ENCODE measurements at regions not wholly inside any gene's neighbourhood (a gene's known extent, or its start where the extent isn't known, plus 50 kb on each side); places are given as distances from the start of the nearest gene placed in this dataset.

GRCh38 chr4:130178106-130178505, 1082.2 kb downstream of the C4orf33 start:
- no peak for DNase-seq (ENCODE audit: low spot score)

- DNase-seq (ENCODE audit: low spot score) = no peak
Measured at GRCh38 chr4:130183096-130183495, 1087.1 kb downstream of the C4orf33 start.

GRCh38 chr4:130183766-130184165, 1087.8 kb downstream of the C4orf33 start:
- DNase-seq (ENCODE audit: low spot score) = no peak

- no peak for DNase-seq (ENCODE audit: low spot score)
Measured at GRCh38 chr4:130185123-130185522, 1089.2 kb downstream of the C4orf33 start.

GRCh38 chr4:130186931-130187330, 1091.0 kb downstream of the C4orf33 start:
- DNase-seq (ENCODE audit: low spot score) = no peak

- no peak for DNase-seq (ENCODE audit: low spot score)
Measured at GRCh38 chr4:130187587-130187986, 1091.6 kb downstream of the C4orf33 start.

- no peak for DNase-seq (ENCODE audit: low spot score)
Measured at GRCh38 chr4:130192787-130193186, 1096.8 kb downstream of the C4orf33 start.

GRCh38 chr4:130197946-130198345, 1102.0 kb downstream of the C4orf33 start:
- no peak for DNase-seq (ENCODE audit: low spot score)

GRCh38 chr4:130203571-130203970, 1107.6 kb downstream of the C4orf33 start:
- DNase-seq (ENCODE audit: low spot score) = no peak

- DNase-seq (ENCODE audit: low spot score) = no peak
Measured at GRCh38 chr4:130210864-130211263, 1114.9 kb downstream of the C4orf33 start.

- DNase-seq (ENCODE audit: low spot score) = no peak
Measured at GRCh38 chr4:130214268-130214667, 1118.3 kb downstream of the C4orf33 start.

GRCh38 chr4:130233377-130234047, 1137.6 kb downstream of the C4orf33 start:
- DNase-seq (ENCODE audit: low spot score) = no peak

- DNase-seq (ENCODE audit: low spot score) = no peak
Measured at GRCh38 chr4:130238121-130238520, 1142.2 kb downstream of the C4orf33 start.

- DNase-seq (ENCODE audit: low spot score) = no peak
Measured at GRCh38 chr4:130249002-130249401, 1153.0 kb downstream of the C4orf33 start.

GRCh38 chr4:130257271-130257670, 1161.3 kb downstream of the C4orf33 start:
- peak; percentile 18 for DNase-seq (ENCODE audit: low spot score)

- no peak for DNase-seq (ENCODE audit: low spot score)
Measured at GRCh38 chr4:130266814-130267213, 1170.9 kb downstream of the C4orf33 start.

- DNase-seq (ENCODE audit: low spot score) = no peak
Measured at GRCh38 chr4:130288576-130288975, 1192.6 kb downstream of the C4orf33 start.

- DNase-seq (ENCODE audit: low spot score) = no peak
Measured at GRCh38 chr4:130293692-130294091, 1197.7 kb downstream of the C4orf33 start.

GRCh38 chr4:130296448-130296847, 1200.5 kb downstream of the C4orf33 start:
- DNase-seq (ENCODE audit: low spot score) = no peak

GRCh38 chr4:130306566-130306965, 1210.6 kb downstream of the C4orf33 start:
- no peak for DNase-seq (ENCODE audit: low spot score)

GRCh38 chr4:130309221-130309620, 1213.3 kb downstream of the C4orf33 start:
- no peak for DNase-seq (ENCODE audit: low spot score)

- no peak for DNase-seq (ENCODE audit: low spot score)
Measured at GRCh38 chr4:130322439-130322838, 1226.5 kb downstream of the C4orf33 start.

- no peak for DNase-seq (ENCODE audit: low spot score)
Measured at GRCh38 chr4:130329036-130329435, 1233.1 kb downstream of the C4orf33 start.

- DNase-seq (ENCODE audit: low spot score) = no peak
Measured at GRCh38 chr4:130333241-130333759, 1237.3 kb downstream of the C4orf33 start.

Data from kidney capillary endothelial cell (primary cell).